ENCODE measurements at regions not wholly inside any gene's neighbourhood (a gene's known extent, or its start where the extent isn't known, plus 50 kb on each side); places are given as distances from the start of the nearest gene placed in this dataset.

DNA sequence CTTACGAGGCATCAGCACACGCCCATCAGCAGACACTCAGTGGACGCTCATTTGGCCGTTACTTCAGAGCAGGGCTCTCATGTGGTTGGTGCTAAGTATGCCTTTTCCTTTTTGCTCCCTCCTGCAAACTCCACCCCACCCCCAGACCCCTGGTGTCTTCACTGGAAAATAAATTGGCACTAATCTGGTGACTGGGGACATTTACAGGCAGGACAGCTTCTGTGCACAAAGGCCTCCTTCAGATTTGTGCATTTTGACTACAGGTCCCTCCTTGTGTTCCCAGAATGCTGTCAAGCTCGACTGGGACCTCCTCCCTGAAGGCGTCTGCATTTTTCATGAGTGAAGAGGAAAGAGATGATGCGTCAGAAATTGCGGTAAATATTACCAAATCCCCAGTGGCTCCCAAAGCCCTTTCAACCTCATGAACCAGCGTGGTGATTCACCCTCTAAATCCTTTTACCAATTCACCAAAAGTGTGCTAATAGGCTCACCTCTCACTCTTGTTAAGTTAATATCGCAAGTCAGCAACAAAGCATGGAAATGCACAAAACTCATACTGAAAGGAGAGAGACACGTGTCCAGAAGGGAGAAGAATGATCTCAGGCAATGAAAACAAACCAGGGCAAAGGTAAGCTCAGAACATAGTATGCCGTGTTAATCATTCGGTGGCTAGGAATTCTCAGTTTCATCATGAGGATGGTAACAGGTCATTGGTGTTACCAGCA, 119.0 kb downstream of the NKX6-1 start:
- Histone ChIP-seq H3K4me1 (replicated peaks in 1 of 2; ENCODE audit: control insufficient read depth in 2 of 2, insufficient read depth in 2 of 2, low read length in 2 of 2) (no peaks in the 10 kb centered on the region), H3K4me2 (ENCODE audit: insufficient read depth, low read length) (no peak overlapping the region), H3K36me3 (ENCODE audit: control insufficient read depth, insufficient read depth, low read length) (no peaks in the 10 kb centered on the region), H3K79me2 (ENCODE audit: control insufficient read depth, insufficient read depth, low read length) (no peaks in the 10 kb centered on the region), H3K9me3 (replicated peaks; ENCODE audit: control insufficient read depth, insufficient read depth, low read depth, low read length) (no peaks in the 10 kb centered on the region), H2AFZ (ENCODE audit: low read depth, low read length) (no peak overlapping the region), H3K9me1 (ENCODE audit: control insufficient read depth, insufficient read depth, low read length) (no peaks in the 10 kb centered on the region), H3K27ac (ENCODE audit: extremely low read depth, low read depth, low read length) (no peak overlapping the region), H3K4me3 (no peak overlapping the region), H4K20me1 (replicated peaks; ENCODE audit: control insufficient read depth, insufficient read depth, low read length) (no peaks in the 10 kb centered on the region), H3K9ac (ENCODE audit: insufficient read depth in 1 of 2, low read depth in 2 of 2, low read length in 2 of 2) (no peak overlapping the region), H3K27me3 (ENCODE audit: control insufficient read depth in 2 of 2, insufficient read depth in 2 of 2, low read length in 2 of 2) (peaks cover 2 to 6% of the 10 kb centered on the region in 2 experiments; a peak in 2 of 5 replicates)
- DNase-seq (ENCODE audit: extremely low read depth in 1 of 4, low spot score in 3 of 4) (no peak), ATAC-seq (no peak), FAIRE-seq (no peak)
- in situ Hi-C loops (cut with MboI) (no loop called here), intact Hi-C loops (cut with micrococcal nuclease) (no loop called here)
- WGBS (ENCODE audit: insufficient coverage, low coverage, missing lambda C conversion rate): under 1% methylated on average over 13 of the region's 13 CpGs
- ChIA-PET CTCF (ENCODE audit: low intra/inter-chr PET ratio) (no interaction called here), POLR2A (interaction anchor here (1.5 kb wide), 1 partner anchor 14 kb away, joined by 3 read pairs; no protein-coding TSS in a partner anchor)
- no TSS peak for BruUV-seq (replicated peaks)
- TF ChIP-seq ZC3H4 (CRISPR knock-in tag; IDR thresholded peaks at IDR 0.05; ENCODE audit: borderline replicate concordance) (no peak), MAFK (IDR thresholded peaks at IDR 0.05; ENCODE audit: low read length) (no peak)

DNA sequence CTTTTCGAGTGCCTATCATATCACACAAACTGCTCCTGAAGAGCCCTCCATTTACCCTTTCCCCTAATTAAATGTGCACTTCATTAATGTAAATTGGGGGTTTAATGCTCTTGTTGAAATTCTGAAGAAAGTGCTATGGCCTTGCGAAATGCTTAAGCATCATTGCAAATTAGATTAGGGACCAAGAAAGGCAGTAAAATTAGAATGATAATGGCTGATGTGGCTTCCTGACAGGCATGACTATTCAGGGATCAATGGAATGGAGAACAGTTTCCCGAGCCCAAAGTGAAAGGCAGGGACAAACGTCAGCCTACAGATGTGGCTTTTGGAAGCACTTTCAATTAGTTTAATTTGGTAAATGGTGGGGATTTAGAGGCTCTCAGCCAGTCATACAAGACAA, 120.1 kb downstream of the NKX6-1 start:
- TF ChIP-seq FOXA3 (CRISPR knock-in tag; conservative IDR thresholded peaks at IDR 0.05 in 1 of 2, IDR thresholded peaks at IDR 0.05 in 1 of 2) (no peak), TSC22D4 (tag; IDR thresholded peaks at IDR 0.05) (no peak), ZFX (CRISPR knock-in tag; IDR thresholded peaks at IDR 0.05) (no peak), MCM3 (IDR thresholded peaks at IDR 0.05) (no peak), ZNF431 (CRISPR knock-in tag; IDR thresholded peaks at IDR 0.05) (no peak)
- TF ChIP-seq, protein P1, sequence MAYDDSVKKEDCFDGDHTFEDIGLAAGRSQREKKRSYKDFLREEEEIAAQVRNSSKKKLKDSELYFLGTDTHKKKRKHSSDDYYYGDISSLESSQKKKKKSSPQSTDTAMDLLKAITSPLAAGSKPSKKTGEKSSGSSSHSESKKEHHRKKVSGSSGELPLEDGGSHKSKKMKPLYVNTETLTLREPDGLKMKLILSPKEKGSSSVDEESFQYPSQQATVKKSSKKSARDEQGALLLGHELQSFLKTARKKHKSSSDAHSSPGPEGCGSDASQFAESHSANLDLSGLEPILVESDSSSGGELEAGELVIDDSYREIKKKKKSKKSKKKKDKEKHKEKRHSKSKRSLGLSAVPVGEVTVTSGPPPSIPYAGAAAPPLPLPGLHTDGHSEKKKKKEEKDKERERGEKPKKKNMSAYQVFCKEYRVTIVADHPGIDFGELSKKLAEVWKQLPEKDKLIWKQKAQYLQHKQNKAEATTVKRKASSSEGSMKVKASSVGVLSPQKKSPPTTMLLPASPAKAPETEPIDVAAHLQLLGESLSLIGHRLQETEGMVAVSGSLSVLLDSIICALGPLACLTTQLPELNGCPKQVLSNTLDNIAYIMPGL (CRISPR knock-in tag; IDR thresholded peaks at IDR 0.05): no peak
- TF ChIP-seq, protein P2, sequence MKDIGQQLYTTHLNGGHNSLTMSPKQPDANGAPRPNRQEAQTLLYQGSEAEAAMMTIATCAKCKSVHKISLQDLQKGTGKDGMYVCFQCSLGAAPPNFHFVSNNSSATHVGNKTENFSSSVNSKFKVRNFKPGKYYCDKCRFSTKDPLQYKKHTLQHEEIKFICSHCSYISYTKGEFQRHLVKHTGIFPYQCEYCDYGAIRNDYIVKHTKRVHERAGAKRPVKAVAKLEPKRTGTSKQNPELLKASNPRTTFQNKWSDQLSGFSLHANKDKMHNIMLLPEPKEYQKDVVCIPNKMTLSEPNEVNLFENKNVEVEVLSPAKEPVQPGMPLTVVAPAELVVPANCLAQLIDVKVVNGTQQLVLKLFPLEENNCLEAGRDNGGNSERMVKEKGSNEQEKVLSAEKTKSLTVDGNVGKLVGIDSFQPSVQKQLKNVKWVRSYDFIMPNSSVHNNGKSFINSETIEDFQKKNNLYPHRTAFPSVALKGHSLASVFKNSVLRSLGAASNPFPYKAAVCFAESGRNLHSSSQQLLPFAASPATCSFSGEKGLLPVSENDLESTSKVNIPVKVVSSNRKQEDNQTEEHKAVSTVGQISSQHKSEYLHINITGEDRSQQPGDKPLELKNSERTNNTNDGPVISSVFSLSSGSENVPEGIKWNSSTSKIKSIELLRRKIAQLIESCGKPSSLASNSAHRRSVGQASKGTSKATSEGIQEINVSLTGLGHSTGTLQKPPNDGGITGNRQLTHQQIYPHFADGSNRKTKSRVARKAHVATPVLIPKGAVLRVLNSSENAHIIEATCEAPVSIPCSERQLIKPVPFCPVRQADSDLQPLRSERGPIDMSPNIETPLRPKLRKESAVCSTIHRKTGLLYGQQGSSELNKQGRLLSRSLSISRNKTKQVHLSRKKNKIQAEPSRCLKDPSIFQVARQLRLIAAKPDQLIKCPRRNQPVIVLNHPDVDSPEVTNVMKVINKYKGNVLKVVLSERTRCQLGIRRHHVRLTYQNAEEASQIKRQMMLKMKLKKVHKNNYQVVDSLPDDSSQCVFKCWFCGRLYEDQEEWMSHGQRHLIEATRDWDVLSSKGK (CRISPR knock-in tag; IDR thresholded peaks at IDR 0.05): no peak
- no peak for ATAC-seq
- no peaks in the 10 kb centered on the region for H4K20me1 ChIP-seq (replicated peaks; ENCODE audit: control insufficient read depth, insufficient read depth, low read length)
- no peak for FAIRE-seq
- no TSS peak for BruUV-seq (replicated peaks)
- 0% methylated on average over 4 of the region's 4 CpGs for WGBS (ENCODE audit: insufficient coverage, low coverage, missing lambda C conversion rate)
- in situ Hi-C loops (cut with MboI) (no loop called here), intact Hi-C loops (cut with micrococcal nuclease) (no loop called here)
- H3K36me3 ChIP-seq (ENCODE audit: control insufficient read depth, insufficient read depth, low read length): no peaks in the 10 kb centered on the region
- H3K79me2 ChIP-seq (ENCODE audit: control insufficient read depth, insufficient read depth, low read length): no peaks in the 10 kb centered on the region
- H3K4me3 ChIP-seq: no peak overlapping the region
- H3K27ac ChIP-seq (ENCODE audit: extremely low read depth, low read depth, low read length): no peak overlapping the region
- H2AFZ ChIP-seq (ENCODE audit: low read depth, low read length): no peak overlapping the region
- no peak for DNase-seq (ENCODE audit: extremely low read depth in 1 of 4, low spot score in 3 of 4)
- peaks cover 2 to 6% of the 10 kb centered on the region in 2 experiments; a peak in 2 of 5 replicates for H3K27me3 ChIP-seq (ENCODE audit: control insufficient read depth in 2 of 2, insufficient read depth in 2 of 2, low read length in 2 of 2)
- no peak overlapping the region for H3K9ac ChIP-seq (ENCODE audit: insufficient read depth in 1 of 2, low read depth in 2 of 2, low read length in 2 of 2)
- H3K4me2 ChIP-seq (ENCODE audit: insufficient read depth, low read length): no peak overlapping the region
- no peaks in the 10 kb centered on the region for H3K9me3 ChIP-seq (replicated peaks; ENCODE audit: control insufficient read depth, insufficient read depth, low read depth, low read length)
- ChIA-PET CTCF (ENCODE audit: low intra/inter-chr PET ratio) (no interaction called here), POLR2A (no interaction called here)
- no peaks in the 10 kb centered on the region for H3K4me1 ChIP-seq (replicated peaks in 1 of 2; ENCODE audit: control insufficient read depth in 2 of 2, insufficient read depth in 2 of 2, low read length in 2 of 2)
- no peaks in the 10 kb centered on the region for H3K9me1 ChIP-seq (ENCODE audit: control insufficient read depth, insufficient read depth, low read length)

All from K562 (cell line).